ENCODE measurements at regions not wholly inside any gene's neighbourhood (a gene's known extent, or its start where the extent isn't known, plus 50 kb on each side); places are given as distances from the start of the nearest gene placed in this dataset.

DNA sequence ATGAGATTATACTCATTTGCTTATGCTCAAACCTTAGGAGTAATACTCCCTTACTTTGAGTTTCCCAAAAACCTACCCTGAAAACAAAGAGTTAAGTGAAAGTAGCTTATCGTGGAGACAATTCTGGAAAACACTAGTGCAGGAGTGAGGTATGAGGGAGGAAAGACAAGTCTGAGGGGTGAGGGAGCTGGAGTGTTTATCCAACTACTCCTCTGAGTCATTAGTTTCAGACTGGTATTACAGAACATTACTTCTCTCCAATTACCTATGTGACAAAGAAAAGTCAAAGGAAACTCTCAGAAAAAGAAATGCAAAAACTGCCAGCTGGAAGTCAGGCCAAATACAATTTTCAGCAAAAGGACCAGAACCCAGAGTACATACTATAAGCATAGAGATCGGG lies 171.1 kb upstream of the SPTLC3 start:
- TF ChIP-seq PPARA (CRISPR knock-in tag; IDR thresholded peaks at IDR 0.05; ENCODE audit: borderline replicate concordance) (no peak), TCF4 (CRISPR knock-in tag; IDR thresholded peaks at IDR 0.05; ENCODE audit: borderline replicate concordance) (no peak), PATZ1 (CRISPR knock-in tag; IDR thresholded peaks at IDR 0.05; ENCODE audit: borderline replicate concordance) (no peak), POU6F1 (CRISPR knock-in tag; IDR thresholded peaks at IDR 0.05; ENCODE audit: borderline replicate concordance, low read depth) (no peak), OSR1 (CRISPR knock-in tag; IDR thresholded peaks at IDR 0.05) (no peak), ARNTL (CRISPR knock-in tag; IDR thresholded peaks at IDR 0.05; ENCODE audit: borderline replicate concordance, low read depth) (no peak)
- TF ChIP-seq, protein P1, sequence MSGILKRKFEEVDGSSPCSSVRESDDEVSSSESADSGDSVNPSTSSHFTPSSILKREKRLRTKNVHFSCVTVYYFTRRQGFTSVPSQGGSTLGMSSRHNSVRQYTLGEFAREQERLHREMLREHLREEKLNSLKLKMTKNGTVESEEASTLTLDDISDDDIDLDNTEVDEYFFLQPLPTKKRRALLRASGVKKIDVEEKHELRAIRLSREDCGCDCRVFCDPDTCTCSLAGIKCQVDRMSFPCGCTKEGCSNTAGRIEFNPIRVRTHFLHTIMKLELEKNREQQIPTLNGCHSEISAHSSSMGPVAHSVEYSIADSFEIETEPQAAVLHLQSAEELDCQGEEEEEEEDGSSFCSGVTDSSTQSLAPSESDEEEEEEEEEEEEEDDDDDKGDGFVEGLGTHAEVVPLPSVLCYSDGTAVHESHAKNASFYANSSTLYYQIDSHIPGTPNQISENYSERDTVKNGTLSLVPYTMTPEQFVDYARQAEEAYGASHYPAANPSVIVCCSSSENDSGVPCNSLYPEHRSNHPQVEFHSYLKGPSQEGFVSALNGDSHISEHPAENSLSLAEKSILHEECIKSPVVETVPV (CRISPR knock-in tag; IDR thresholded peaks at IDR 0.05) = no peak
